ENCODE measurements at regions not wholly inside any gene's neighbourhood (a gene's known extent, or its start where the extent isn't known, plus 50 kb on each side); places are given as distances from the start of the nearest gene placed in this dataset.

DNA sequence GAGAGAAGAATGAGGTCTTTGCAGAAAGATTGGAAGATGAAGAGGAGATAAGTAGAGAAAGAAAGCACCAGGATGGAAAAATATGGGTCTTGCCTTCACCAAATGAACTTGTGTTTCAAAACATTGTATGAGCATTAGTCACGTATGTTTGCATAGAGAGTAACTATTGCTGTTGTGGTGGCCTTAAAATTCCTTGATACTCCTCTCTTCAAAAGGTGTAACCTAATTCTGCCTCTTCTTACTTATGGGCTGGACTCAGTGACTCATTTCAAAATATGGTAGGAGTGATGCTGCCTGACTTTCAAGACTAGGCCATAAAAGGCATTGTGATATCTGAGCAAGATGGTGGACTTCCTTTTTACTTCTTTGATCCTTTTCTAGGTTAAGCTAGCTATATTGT lies 228.7 kb upstream of the ZNF385D start:
- H3K36me3 ChIP-seq, result no peaks in the 10 kb centered on the region
- intact Hi-C loops (cut with DNase I; ENCODE audit: low total_unique reads), result no loop called here
- no peak overlapping the region for H3K4me3 ChIP-seq
- no peak for DNase-seq
- no peak overlapping the region for H3K27ac ChIP-seq
- WGBS, 5 donors, result 77 to 97% (median 83%) methylated on average over 1 of the region's 1 CpG
- no peak for TF ChIP-seq POLR2AphosphoS5 (IDR thresholded peaks at IDR 0.05)
- TF ChIP-seq, protein P1, sequence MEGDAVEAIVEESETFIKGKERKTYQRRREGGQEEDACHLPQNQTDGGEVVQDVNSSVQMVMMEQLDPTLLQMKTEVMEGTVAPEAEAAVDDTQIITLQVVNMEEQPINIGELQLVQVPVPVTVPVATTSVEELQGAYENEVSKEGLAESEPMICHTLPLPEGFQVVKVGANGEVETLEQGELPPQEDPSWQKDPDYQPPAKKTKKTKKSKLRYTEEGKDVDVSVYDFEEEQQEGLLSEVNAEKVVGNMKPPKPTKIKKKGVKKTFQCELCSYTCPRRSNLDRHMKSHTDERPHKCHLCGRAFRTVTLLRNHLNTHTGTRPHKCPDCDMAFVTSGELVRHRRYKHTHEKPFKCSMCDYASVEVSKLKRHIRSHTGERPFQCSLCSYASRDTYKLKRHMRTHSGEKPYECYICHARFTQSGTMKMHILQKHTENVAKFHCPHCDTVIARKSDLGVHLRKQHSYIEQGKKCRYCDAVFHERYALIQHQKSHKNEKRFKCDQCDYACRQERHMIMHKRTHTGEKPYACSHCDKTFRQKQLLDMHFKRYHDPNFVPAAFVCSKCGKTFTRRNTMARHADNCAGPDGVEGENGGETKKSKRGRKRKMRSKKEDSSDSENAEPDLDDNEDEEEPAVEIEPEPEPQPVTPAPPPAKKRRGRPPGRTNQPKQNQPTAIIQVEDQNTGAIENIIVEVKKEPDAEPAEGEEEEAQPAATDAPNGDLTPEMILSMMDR (IDR thresholded peaks at IDR 0.05), result no peak
- TF ChIP-seq POLR2A (IDR thresholded peaks at IDR 0.05), result no peak
- no peak for TF ChIP-seq EP300 (IDR thresholded peaks at IDR 0.05)
- peaks cover 0 to 7% (median 0%) of the 10 kb centered on the region in 4 donors for H3K9me3 ChIP-seq
- no peaks in the 10 kb centered on the region for H3K27me3 ChIP-seq
- no peaks in the 10 kb centered on the region for H3K4me1 ChIP-seq

- no peak overlapping the region for H3K27ac ChIP-seq
- no peaks in the 10 kb centered on the region for H3K4me1 ChIP-seq
- TF ChIP-seq POLR2A (IDR thresholded peaks at IDR 0.05) (no peak), EP300 (IDR thresholded peaks at IDR 0.05) (no peak), POLR2AphosphoS5 (IDR thresholded peaks at IDR 0.05) (no peak)
- TF ChIP-seq, protein P1 (IDR thresholded peaks at IDR 0.05), result no peak
- no peak for DNase-seq
- intact Hi-C loops (cut with DNase I; ENCODE audit: low total_unique reads), result no loop called here
- no peaks in the 10 kb centered on the region for H3K27me3 ChIP-seq
- H3K36me3 ChIP-seq, result no peaks in the 10 kb centered on the region
- H3K4me3 ChIP-seq, result no peak overlapping the region
- peaks cover 0 to 5% (median 0%) of the 10 kb centered on the region in 4 donors for H3K9me3 ChIP-seq
- 70 to 87% (median 86%) methylated on average over 5 of the region's 5 CpGs for WGBS, 5 donors
Measured at GRCh38 chr3:21989341-21990042, 238.5 kb upstream of the ZNF385D start.

DNA sequence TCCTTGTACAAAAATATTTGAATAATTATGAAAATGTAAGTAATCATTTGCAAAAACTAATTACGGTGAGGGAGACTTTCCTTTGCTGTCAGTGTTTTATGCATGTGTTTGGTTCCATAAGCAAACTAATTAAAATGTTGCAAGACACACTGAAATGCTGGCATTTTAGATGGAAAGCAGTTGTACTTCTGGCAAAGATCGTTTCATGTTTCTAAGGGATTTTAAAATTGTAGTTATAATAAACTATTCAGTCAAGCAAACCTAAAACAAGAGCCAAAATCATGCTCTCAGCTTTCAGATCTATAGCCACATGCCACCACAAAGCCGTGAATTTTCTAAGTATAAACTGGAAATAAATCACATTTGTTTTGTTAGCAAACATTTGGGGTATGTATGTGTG lies 240.1 kb upstream of the ZNF385D start:
- WGBS, 5 donors, result 47 to 57% (median 54%) methylated on average over 3 of the region's 3 CpGs
- DNase-seq, result no peak
- Histone ChIP-seq H3K9me3 (peaks cover 0 to 10% (median 2%) of the 10 kb centered on the region in 4 donors), H3K27ac (no peak overlapping the region), H3K4me3 (no peak overlapping the region), H3K27me3 (no peaks in the 10 kb centered on the region), H3K4me1 (no peaks in the 10 kb centered on the region), H3K36me3 (no peaks in the 10 kb centered on the region)
- intact Hi-C loops (cut with DNase I; ENCODE audit: low total_unique reads), result no loop called here
- TF ChIP-seq, protein P1 (IDR thresholded peaks at IDR 0.05), result no peak
- TF ChIP-seq POLR2AphosphoS5 (IDR thresholded peaks at IDR 0.05) (no peak), EP300 (IDR thresholded peaks at IDR 0.05) (no peak), POLR2A (IDR thresholded peaks at IDR 0.05) (no peak)

DNA sequence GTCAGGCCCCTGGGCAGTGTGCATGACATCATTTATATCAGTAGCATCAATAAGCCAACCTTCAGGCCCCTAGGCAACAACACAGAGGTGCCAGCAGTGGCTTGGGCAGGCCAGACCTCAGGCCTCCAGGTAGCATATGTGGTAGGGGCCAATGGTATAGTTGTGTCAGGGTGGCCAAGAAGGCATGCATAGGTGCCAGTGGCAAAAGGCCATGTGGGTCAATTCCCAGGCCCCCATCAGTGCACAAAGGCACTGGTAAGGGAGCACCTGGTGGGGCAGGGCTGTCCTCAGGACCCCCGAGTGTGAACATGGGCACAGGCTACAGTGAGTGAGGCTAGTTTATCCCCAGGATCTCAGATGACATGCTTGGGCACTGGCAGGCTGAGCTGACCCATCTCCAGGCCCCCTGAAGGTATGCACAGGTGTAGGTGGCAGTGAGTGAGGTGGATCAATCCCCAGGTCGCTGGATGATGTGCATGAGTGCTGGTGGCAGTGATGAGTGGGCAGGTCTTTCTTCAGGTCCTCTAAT lies 244.1 kb upstream of the ZNF385D start:
- H3K27ac ChIP-seq, result no peak overlapping the region
- TF ChIP-seq EP300 (IDR thresholded peaks at IDR 0.05) (no peak), POLR2AphosphoS5 (IDR thresholded peaks at IDR 0.05) (no peak), POLR2A (IDR thresholded peaks at IDR 0.05) (no peak)
- TF ChIP-seq, protein P1 (IDR thresholded peaks at IDR 0.05), result no peak
- peaks cover 0 to 5% (median 2%) of the 10 kb centered on the region in 4 donors for H3K9me3 ChIP-seq
- no peak for DNase-seq
- no peaks in the 10 kb centered on the region for H3K36me3 ChIP-seq
- no peaks in the 10 kb centered on the region for H3K4me1 ChIP-seq
- no peaks in the 10 kb centered on the region for H3K27me3 ChIP-seq
- 14 to 65% (median 50%) methylated on average over 1 to 2 of the region's 2 CpGs for WGBS, 5 donors
- no peak overlapping the region for H3K4me3 ChIP-seq
- intact Hi-C loops (cut with DNase I; ENCODE audit: low total_unique reads), result no loop called here

Measured in stomach (tissue), 8 donors.